AG09319 (cell line): ENCODE measurements at regions not wholly inside any gene's neighbourhood (a gene's known extent, or its start where the extent isn't known, plus 50 kb on each side); places are given as distances from the start of the nearest gene placed in this dataset.
A peak's percentile ranks its signal among the peaks of the same experiment; 100 is the strongest.

Source experiments
- DNase-seq: peaks from one replicate; pipeline ENCODE4 v3.0.0-alpha.2; 2010; ENCODE audit warnings: low read depth; ENCODE audit errors: extremely low read depth
- TF ChIP-seq, protein P1 (sequence below): IDR thresholded peaks from 2 replicates; pipeline ENCODE4 v1.5.1; 2011; ENCODE audit warnings: low read depth, mild to moderate bottlenecking, inconsistent platforms, low read length, moderate library complexity

DNA sequence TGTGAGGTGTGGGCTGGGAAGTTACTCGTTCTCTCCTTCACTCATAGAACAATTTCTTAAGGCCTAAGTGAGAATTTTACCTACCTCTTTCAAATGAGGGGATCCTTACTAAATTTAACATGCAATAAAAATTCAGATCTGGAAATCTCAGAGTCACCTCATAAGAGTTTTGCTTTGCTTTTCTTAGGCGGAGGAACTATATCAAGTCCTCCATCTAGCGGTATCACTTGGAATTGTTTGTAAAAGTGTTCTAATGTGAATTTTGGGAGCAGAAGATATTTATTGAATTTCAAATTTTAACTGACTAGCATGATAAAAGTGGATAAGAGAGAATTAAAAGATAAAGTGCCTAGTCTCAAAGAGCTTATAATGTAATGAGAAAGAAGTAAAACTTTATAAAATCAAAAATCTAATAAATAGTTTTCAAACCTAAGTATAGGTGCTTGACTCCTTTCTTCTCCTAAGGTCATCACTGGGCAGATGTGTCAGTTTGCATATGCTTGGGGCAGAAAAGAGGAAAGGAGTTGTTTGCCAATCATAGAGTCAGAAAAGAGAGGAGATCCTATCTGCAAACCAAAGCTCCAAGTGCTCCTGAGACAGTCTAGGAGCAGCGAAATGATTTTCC is 145.7 kb upstream of the DAB2 start:
- peak; percentile 19 for DNase-seq
- TF ChIP-seq, protein P1, sequence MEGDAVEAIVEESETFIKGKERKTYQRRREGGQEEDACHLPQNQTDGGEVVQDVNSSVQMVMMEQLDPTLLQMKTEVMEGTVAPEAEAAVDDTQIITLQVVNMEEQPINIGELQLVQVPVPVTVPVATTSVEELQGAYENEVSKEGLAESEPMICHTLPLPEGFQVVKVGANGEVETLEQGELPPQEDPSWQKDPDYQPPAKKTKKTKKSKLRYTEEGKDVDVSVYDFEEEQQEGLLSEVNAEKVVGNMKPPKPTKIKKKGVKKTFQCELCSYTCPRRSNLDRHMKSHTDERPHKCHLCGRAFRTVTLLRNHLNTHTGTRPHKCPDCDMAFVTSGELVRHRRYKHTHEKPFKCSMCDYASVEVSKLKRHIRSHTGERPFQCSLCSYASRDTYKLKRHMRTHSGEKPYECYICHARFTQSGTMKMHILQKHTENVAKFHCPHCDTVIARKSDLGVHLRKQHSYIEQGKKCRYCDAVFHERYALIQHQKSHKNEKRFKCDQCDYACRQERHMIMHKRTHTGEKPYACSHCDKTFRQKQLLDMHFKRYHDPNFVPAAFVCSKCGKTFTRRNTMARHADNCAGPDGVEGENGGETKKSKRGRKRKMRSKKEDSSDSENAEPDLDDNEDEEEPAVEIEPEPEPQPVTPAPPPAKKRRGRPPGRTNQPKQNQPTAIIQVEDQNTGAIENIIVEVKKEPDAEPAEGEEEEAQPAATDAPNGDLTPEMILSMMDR = peak; percentile 68

DNA sequence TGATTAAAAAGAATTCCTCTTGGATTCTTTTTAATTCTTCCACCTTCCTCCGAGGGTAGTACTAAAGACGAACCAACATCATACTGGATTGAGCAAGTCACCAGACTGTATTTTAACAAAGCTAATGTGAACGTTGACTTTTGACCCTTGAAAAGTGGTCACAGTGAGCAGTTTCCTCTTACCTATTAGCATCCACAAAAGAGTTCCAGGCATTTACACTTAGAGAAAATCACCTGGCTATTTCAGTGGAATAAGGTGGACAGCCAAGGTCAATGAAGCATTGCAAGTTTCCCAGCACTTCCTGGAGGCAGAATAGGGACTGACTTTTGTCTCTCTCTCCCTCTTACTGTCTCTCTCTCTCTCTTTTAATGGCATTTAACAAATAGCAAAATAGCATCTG is 145.1 kb upstream of the DAB2 start:
- no peak for DNase-seq
- TF ChIP-seq, protein P1 = no peak

DNA sequence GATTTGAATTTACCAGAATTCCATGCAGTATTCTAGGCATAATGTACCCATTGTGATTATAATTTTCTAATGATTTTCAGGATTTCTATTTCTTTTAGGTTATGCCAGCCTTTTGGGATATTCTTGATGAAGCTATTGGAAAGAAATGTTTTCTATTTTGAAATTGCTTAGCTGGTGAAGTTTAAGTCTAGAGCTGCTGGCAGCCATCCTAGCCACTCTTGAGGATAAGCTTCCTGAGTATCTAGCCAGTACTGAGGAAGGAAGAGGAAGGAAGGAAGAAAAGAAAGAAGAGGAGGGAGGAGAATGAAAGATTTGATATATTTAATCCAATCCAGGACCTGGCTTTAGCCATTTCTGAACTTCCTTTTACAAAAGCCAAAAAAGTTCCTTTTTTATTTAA is 142.1 kb upstream of the DAB2 start:
- TF ChIP-seq, protein P1 = no peak
- DNase-seq = no peak

GRCh38 chr5:39566029-39566428 is 141.2 kb upstream of the DAB2 start:
- no peak for DNase-seq
- TF ChIP-seq, protein P1 = no peak

DNA sequence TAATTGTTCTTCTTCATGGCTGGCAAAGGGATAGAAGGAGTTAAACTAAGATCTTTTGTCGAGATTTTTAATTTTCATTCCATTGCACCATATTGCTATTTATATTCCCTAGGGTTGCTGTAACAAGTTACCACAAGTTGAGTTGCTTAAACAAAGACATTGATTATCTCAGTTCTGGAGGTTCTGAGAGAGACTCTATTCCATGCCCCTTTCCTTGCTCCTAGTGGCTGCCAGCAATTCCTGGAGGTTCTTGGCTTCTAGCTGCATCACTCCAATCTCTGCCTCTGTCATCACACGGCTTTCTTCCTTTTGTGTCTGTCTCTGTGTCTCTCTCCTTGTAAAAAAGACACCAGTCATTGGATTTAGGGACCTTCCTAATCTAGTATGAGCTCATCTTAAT is 136.6 kb upstream of the DAB2 start:
- TF ChIP-seq, protein P1 = no peak
- no peak for DNase-seq

DNA sequence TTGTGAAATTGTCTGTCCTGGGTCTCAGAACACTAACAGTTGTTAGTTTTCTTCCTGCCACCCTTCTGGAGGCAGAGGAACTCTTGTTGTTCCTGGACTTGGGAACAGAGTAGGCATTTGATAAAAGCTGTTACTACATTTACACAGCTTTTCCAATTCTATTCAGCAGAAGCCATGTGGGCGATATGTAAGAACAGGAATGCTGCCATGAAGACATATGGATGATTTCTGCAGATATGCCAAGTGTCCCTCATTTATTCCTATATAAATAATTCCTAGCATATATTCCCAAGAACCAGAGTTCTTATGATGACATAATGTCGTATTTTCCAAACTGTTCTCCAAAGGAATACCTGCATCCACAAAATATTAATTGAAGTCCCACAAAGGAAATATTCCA is 135.9 kb upstream of the DAB2 start:
- TF ChIP-seq, protein P1 = no peak
- no peak for DNase-seq

DNA sequence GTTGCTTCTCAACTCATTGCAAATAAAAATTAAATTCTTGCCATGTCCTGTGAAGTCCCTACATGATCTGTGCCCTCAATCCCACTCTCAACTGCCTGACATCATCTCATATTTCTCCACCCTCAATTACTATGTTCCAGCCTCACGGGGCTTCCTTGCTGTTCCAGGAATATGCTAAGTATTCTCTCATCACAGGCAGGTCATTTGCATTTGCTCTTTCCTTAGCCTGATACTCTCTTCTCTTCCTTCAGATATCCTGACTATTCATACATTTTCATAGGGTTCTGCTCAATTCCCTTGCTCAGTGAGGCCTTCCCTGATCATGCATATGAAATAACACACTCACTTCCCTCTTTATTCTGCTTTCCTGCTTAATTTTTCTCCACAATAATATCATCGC is 135.1 kb upstream of the DAB2 start:
- no peak for DNase-seq
- TF ChIP-seq, protein P1 = no peak
